WI38 (cell line): ENCODE measurements at regions not wholly inside any gene's neighbourhood (a gene's known extent, or its start where the extent isn't known, plus 50 kb on each side); places are given as distances from the start of the nearest gene placed in this dataset.

Experiments used
- H3K4me3 ChIP-seq: 2 replicates; pipeline ENCODE4 v1.5.1; 2011; ENCODE audit warnings: low read depth, mild to moderate bottlenecking, control low read depth, low read length
- TF ChIP-seq, protein P1 (sequence below): IDR thresholded peaks from 2 replicates; pipeline ENCODE4 v1.5.1; 2012; ENCODE audit warnings: low read depth, mild to moderate bottlenecking, control low read depth, low read length

DNA sequence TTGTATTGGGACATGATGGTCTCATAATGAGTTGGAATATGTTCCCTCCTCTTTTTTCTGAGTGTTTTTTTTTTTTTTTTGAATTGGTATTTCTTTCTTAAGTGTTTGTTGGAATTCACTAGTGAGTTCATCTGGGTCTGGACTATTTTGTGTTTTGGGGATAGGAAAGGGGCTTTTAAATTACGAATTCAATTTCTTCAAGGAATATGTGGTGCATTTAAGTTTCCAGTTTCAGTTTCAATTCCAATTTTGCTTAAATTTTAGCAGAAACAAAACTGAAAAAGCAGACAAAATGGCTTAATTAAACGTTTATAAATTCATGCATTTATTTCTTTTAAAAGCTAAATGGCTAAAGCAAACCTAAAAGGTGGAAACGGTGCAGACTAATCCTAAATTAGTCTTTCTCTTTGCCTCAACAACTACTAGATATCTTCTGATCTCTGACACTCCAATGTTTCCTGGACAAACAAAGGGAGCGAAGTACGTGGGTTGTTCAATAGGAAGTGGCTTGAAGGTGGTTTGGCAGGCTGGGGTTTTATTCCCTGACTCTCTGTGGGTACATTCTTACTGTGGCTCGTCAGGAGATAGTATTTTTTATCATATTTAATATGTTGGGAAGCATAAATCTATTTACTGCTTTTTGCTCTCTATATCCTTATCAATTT is 50.0 kb upstream of the CORO2B start:
- H3K4me3 ChIP-seq, result no peak overlapping the region
- TF ChIP-seq, protein P1, sequence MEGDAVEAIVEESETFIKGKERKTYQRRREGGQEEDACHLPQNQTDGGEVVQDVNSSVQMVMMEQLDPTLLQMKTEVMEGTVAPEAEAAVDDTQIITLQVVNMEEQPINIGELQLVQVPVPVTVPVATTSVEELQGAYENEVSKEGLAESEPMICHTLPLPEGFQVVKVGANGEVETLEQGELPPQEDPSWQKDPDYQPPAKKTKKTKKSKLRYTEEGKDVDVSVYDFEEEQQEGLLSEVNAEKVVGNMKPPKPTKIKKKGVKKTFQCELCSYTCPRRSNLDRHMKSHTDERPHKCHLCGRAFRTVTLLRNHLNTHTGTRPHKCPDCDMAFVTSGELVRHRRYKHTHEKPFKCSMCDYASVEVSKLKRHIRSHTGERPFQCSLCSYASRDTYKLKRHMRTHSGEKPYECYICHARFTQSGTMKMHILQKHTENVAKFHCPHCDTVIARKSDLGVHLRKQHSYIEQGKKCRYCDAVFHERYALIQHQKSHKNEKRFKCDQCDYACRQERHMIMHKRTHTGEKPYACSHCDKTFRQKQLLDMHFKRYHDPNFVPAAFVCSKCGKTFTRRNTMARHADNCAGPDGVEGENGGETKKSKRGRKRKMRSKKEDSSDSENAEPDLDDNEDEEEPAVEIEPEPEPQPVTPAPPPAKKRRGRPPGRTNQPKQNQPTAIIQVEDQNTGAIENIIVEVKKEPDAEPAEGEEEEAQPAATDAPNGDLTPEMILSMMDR, result no peak
